HCT116 (cell line): ENCODE measurements at regions not wholly inside any gene's neighbourhood (a gene's known extent, or its start where the extent isn't known, plus 50 kb on each side); places are given as distances from the start of the nearest gene placed in this dataset.

Experiments used
- ATAC-seq: fragments of 200-7000 bp; cut with Tn5 transposase; 2 replicates; pipeline ENCODE4 v1.9.1; 2020; ENCODE audit warnings: mild to moderate bottlenecking, moderate library complexity
- BruUV-seq: library from RNA; stranded (reverse); fragments of 400-500 nt; replicated peaks from 2 replicates; lab custom pipeline; 2021; lab: Mats Ljungman, UMichigan
- CTCF ChIA-PET: fragments of 300-600 bp; sonication (Branson Sonifier 250); formaldehyde crosslinking; loops from one replicate; lab custom pipeline; 2021; ENCODE audit warnings: antibody characterized with exemption; lab: Charles Lee
- POLR2A ChIA-PET: fragments of 300-600, 350-600 bp; sonication (Branson Sonifier 250); formaldehyde crosslinking; loops from one replicate; lab custom pipeline; 2021; ENCODE audit warnings: antibody characterized with exemption; lab: Charles Lee
- RAD21 ChIA-PET, 2 experiments: fragments of 300-600 bp; sonication (Branson Sonifier 250); formaldehyde crosslinking; loops; one replicate each; lab custom pipeline; 2023; ENCODE audit warnings: low total read pairs in 2 of 2; ENCODE audit not compliant: uncharacterized antibody in 2 of 2, unreplicated experiment in 2 of 2, low non-redundant PET in 1 of 2; lab: Charles Lee
- DNase-seq: peaks from one replicate; pipeline ENCODE4 v3.0.0-alpha.2; 2010; ENCODE audit warnings: low read depth, low spot score
- H2AFZ ChIP-seq: fragments of 200-600 bp; shearing (Covaris generic), sonication (generic); 2 replicates; pipeline ENCODE4 v1.6.1; 2017; ENCODE audit warnings: low read depth, mixed run types, mixed read lengths, antibody characterized with exemption, low read length; ENCODE audit not compliant: poor library complexity, severe bottlenecking
- H3K27ac ChIP-seq: 2 replicates; pipeline ENCODE4 v1.5.1; 2012; ENCODE audit warnings: low read depth, low read length
- H3K27me3 ChIP-seq: fragments of 200-600 bp; sonication (generic); 2 replicates; pipeline ENCODE4 v1.6.1; 2016; ENCODE audit warnings: mixed run types, low read length, mixed read lengths; ENCODE audit not compliant: insufficient read depth
- H3K36me3 ChIP-seq, 2 experiments: fragments of 200-500 bp in 1 of 2; fragments of 200-600 bp in 1 of 2; sonication (Bioruptor generic) in 1 of 2; sonication (generic) in 1 of 2; 2 replicates each; pipeline versions ENCODE4 v1.5.1 to v1.6.1; 2014 to 2016; ENCODE audit warnings: low read length in 2 of 2, inconsistent platforms in 1 of 2, mixed read lengths in 1 of 2, mixed run types in 1 of 2; ENCODE audit not compliant: insufficient read depth in 2 of 2, control insufficient read depth in 1 of 2
- H3K4me1 ChIP-seq, 2 experiments: fragments of 200-600 bp in 1 of 2; sonication (generic) in 1 of 2; 2 replicates each; pipeline versions ENCODE4 v1.5.1 to v1.6.1; 2012 to 2017; ENCODE audit warnings: low read length in 2 of 2, inconsistent platforms in 1 of 2, mild to moderate bottlenecking in 1 of 2, mixed read lengths in 1 of 2, mixed run types in 1 of 2, moderate library complexity in 1 of 2; ENCODE audit not compliant: insufficient read depth in 2 of 2, control insufficient read depth in 1 of 2
- H3K4me2 ChIP-seq: fragments of 200-600 bp; sonication (generic); 2 replicates; pipeline ENCODE4 v1.6.1; 2017; ENCODE audit warnings: mixed run types, low read length, mixed read lengths
- H3K4me3 ChIP-seq, 2 experiments: fragments of 200-600 bp in 1 of 2; sonication (generic) in 1 of 2; replicated peaks in 1 of 2; 2 replicates each; pipeline ENCODE4 v1.5.1; 2011 to 2016; ENCODE audit warnings: low read length in 2 of 2, control low read depth in 1 of 2, low read depth in 1 of 2, mild to moderate bottlenecking in 1 of 2, mixed read lengths in 1 of 2, mixed run types in 1 of 2
- H3K79me2 ChIP-seq: fragments of 200-600 bp; sonication (generic); 2 replicates; pipeline ENCODE4 v1.6.1; 2017; ENCODE audit warnings: mild to moderate bottlenecking, mixed run types, low read length, moderate library complexity, mixed read lengths; ENCODE audit not compliant: insufficient read depth
- H3K9ac ChIP-seq: fragments of 200-600 bp; sonication (generic); 2 replicates; pipeline ENCODE4 v1.6.1; 2016; ENCODE audit warnings: low read length, mixed read lengths
- H3K9me2 ChIP-seq: fragments of 200-600 bp; sonication (generic), shearing (Covaris generic); 2 replicates; pipeline ENCODE4 v1.6.1; 2017; ENCODE audit warnings: mixed run types, mild to moderate bottlenecking, moderate library complexity; ENCODE audit not compliant: insufficient read depth
- H3K9me3 ChIP-seq, 2 experiments: fragments of 200-500 bp in 1 of 2; fragments of 200-600 bp in 1 of 2; sonication (Bioruptor generic) in 1 of 2; sonication (generic) in 1 of 2; 2 replicates each; pipeline ENCODE4 v1.6.1; 2014 to 2017; ENCODE audit warnings: low read length in 2 of 2, mixed read lengths in 2 of 2, inconsistent platforms in 1 of 2, low read depth in 1 of 2, mild to moderate bottlenecking in 1 of 2, mixed run types in 1 of 2, moderate library complexity in 1 of 2; ENCODE audit not compliant: control insufficient read depth in 1 of 2, insufficient read depth in 1 of 2
- H4K20me1 ChIP-seq: fragments of 200-600 bp; sonication (generic), shearing (Covaris generic); 2 replicates; pipeline ENCODE4 v1.6.1; 2017; ENCODE audit warnings: mixed run types, mild to moderate bottlenecking, moderate library complexity; ENCODE audit not compliant: insufficient read depth
- ATF3 ChIP-seq: IDR thresholded peaks from 2 replicates; pipeline ENCODE4 v1.6.1; 2012
- ELF1 ChIP-seq: IDR thresholded peaks from 2 replicates; pipeline ENCODE4 v1.6.1; 2012; ENCODE audit warnings: low read depth, borderline replicate concordance
- EZH2 ChIP-seq: fragments of 200-600 bp; sonication (generic); IDR thresholded peaks from 2 replicates; pipeline ENCODE4 v1.6.1; 2017; ENCODE audit warnings: antibody characterized with exemption, mixed run types
- EZH2phosphoT487 ChIP-seq: fragments of 200-600 bp; IDR thresholded peaks from 2 replicates; pipeline ENCODE4 v1.6.1; 2018; ENCODE audit warnings: antibody characterized with exemption, borderline replicate concordance
- FOSL1 ChIP-seq: IDR thresholded peaks from 2 replicates; pipeline ENCODE4 v1.6.1; 2012; ENCODE audit warnings: low read depth
- JUND ChIP-seq: IDR thresholded peaks from 2 replicates; pipeline ENCODE4 v1.6.1; 2012
- POLR2A ChIP-seq: IDR thresholded peaks from 2 replicates; pipeline ENCODE4 v1.7.0; 2011; ENCODE audit warnings: borderline replicate concordance; ENCODE audit not compliant: insufficient read depth, insufficient read length; ENCODE audit errors: extremely low read depth
- REST ChIP-seq: IDR thresholded peaks from 2 replicates; pipeline ENCODE4 v1.6.1; 2012; ENCODE audit warnings: low read depth
- SRF ChIP-seq: IDR thresholded peaks from 2 replicates; pipeline ENCODE4 v1.6.1; 2012; ENCODE audit warnings: low read depth
- ZFX ChIP-seq: fragments of 450-650 bp; IDR thresholded peaks from 2 replicates; pipeline ENCODE4 v1.6.1; 2017
- ZNF274 ChIP-seq: fragments of 200-500 bp; sonication (Bioruptor generic); IDR thresholded peaks from 2 replicates; pipeline ENCODE4 v1.6.1; 2014; ENCODE audit warnings: mild to moderate bottlenecking, low read depth, low read length, inconsistent platforms
- intact Hi-C: fragments of 100-400 bp; cut with micrococcal nuclease; formaldehyde crosslinking; loops from 2 replicates; pipeline ENCODE4 v1.10.0; 2022
- TF ChIP-seq, protein P1 (sequence below): IDR thresholded peaks from 2 replicates; pipeline ENCODE4 v1.6.1; 2012

GRCh38 chr9:23005156-23005555 is 558.5 kb downstream of the DMRTA1 start:
- no TSS peak for BruUV-seq
- Histone ChIP-seq H3K4me2 (no peak overlapping the region), H3K9ac (no peak overlapping the region), H3K27me3 (no peaks in the 10 kb centered on the region), H4K20me1 (no peaks in the 10 kb centered on the region), H3K79me2 (no peaks in the 10 kb centered on the region), H3K4me1 (no peaks in the 10 kb centered on the region), H3K4me3 (no peak overlapping the region), H3K9me3 (peaks cover 1 to 20% of the 10 kb centered on the region in 2 experiments; a peak in 2 of 4 replicates), H2AFZ (no peak overlapping the region), H3K27ac (no peak overlapping the region), H3K9me2 (no peaks in the 10 kb centered on the region), H3K36me3 (no peaks in the 10 kb centered on the region)
- intact Hi-C loops = no loop called here
- ChIA-PET RAD21 (no interaction called here), CTCF (no interaction called here), POLR2A (no interaction called here)
- TF ChIP-seq FOSL1 (no peak), ELF1 (no peak), POLR2A (no peak), ZFX (no peak), EZH2 (no peak), REST (no peak), ATF3 (no peak), EZH2phosphoT487 (no peak), JUND (no peak), ZNF274 (no peak), SRF (no peak)
- TF ChIP-seq, protein P1, sequence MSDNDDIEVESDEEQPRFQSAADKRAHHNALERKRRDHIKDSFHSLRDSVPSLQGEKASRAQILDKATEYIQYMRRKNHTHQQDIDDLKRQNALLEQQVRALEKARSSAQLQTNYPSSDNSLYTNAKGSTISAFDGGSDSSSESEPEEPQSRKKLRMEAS = no peak
- DNase-seq (no peak), ATAC-seq (no peak)
